G401 (cell line): ENCODE measurements at regions not wholly inside any gene's neighbourhood (a gene's known extent, or its start where the extent isn't known, plus 50 kb on each side); places are given as distances from the start of the nearest gene placed in this dataset.
"Not testable (repeated sequence)": the region's sequence is repeated elsewhere in the genome, so short reads cannot be mapped to it uniquely, and the experiment has no call there.

ENCODE experiments used
- DNase-seq: peaks from one replicate; pipeline ENCODE4 v3.0.0-alpha.2; 2015; ENCODE audit warnings: low spot score
- in situ Hi-C: cut with HindIII; loops from 2 replicates; pipeline ENCODE4 v1.10.0; 2016; ENCODE audit warnings: low sequenced_read_pairs, mixed read lengths

- in situ Hi-C loops = no loop called here
- no peak for DNase-seq
Observed at GRCh38 chr3:168981396-168981795, 682.1 kb downstream of the MECOM start.

DNA sequence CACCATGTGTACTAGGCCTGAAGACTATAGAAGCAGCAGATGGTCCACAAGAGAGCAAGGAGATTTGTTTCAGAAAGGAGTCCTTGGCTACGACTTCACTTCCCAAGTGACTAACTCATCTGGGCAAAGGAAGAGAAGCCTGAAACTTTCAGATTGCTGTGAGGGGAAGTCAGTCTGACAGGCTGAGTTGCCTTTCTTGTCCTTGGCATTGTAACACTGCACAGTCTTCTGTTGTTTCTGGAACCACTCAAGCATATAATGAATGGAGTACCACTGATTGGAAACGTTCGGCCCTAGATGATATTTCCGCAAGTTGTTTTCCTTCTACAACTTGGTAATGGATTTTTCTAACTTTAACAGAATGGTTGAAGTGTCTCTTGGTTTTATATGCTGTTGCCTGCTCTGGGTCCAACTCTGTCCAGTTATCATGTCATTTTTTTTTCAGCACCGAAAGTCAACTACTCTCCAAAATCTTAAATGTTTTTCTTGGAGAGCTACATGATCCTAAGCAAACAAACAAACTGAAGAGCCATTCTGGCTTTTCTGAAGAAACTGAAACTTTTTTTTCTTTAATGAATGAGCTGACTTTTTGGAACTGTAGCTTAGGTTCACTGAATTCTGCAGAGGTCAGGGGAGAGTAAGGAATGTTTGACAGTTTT lies 685.7 kb downstream of the MECOM start:
- DNase-seq = no peak
- in situ Hi-C loops = no loop called here

GRCh38 chr3:168976969-168977368 lies 686.5 kb downstream of the MECOM start:
- in situ Hi-C loops = no loop called here
- no peak for DNase-seq

DNA sequence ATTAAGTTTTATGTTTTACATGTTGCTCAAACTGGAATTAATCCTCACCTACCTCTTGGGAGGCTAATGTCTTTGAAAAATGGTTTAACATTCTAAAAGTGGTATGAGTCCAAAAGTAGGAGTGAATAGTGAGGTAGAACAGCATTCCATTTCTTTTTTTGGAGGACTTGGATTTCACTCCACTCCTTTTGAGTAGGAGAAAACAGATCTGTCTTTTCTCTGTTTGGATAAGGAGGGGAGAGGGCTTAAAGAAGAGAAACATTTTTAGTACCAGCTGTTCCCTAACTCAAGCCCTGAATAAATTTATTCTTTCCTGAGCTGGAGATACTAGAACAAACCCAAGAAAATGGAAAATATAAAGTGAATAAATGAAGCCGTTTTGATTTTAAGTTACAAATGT lies 687.9 kb downstream of the MECOM start:
- in situ Hi-C loops = no loop called here

GRCh38 chr3:168974617-168975403 lies 688.7 kb downstream of the MECOM start:
- no peak for DNase-seq
- in situ Hi-C loops = no loop called here

More for the DNA sequence above, 687.9 kb downstream of the MECOM start:
- no peak for DNase-seq

- in situ Hi-C loops = no loop called here
- DNase-seq = no peak
Observed at GRCh38 chr3:168973897-168974296, 689.6 kb downstream of the MECOM start.

DNA sequence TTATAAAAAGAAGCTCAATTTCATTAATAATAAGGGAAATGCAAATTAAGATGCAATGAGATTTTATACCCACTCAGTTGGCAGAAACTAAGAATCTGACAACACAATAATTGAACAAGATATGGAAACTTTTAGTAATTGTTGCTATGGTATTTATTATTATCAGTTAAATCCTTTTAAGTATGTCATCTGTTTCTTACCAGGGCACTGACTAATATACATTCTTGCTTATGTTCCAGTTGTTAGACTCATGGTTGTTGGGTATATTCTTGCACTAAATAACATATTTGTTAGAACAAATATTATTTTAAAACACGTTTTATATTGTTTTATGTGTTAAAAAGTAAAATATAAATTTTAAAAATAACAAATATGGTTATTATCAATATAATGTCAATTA lies 690.3 kb downstream of the MECOM start:
- in situ Hi-C loops = no loop called here
- DNase-seq = no peak

DNA sequence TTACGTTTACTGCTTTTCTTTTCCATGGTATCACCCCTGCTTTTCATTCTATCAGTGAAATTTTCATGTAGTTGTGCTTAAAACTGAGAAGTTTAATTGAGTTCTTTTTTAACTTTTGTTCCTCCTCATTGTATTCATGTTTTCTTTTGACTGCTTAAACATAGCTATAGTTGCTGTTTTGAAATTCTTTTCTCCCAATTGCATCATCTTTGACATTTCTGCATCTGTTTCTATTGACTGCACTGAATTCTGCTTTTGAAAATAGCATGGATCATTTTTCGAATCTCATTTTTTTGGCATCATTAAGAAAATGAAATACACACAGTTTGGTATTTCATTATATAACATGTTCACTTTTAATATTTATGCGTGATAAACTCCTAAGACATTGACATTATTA lies 694.9 kb downstream of the MECOM start:
- DNase-seq = no peak
- in situ Hi-C loops = no loop called here

GRCh38 chr3:168964736-168965135 lies 698.8 kb downstream of the MECOM start:
- DNase-seq = no peak
- in situ Hi-C loops = no loop called here

GRCh38 chr3:168961271-168961670 lies 702.2 kb downstream of the MECOM start:
- in situ Hi-C loops = no loop called here
- no peak for DNase-seq

GRCh38 chr3:168959731-168960130 lies 703.8 kb downstream of the MECOM start:
- in situ Hi-C loops = no loop called here
- DNase-seq = no peak

GRCh38 chr3:168958466-168958865 lies 705.0 kb downstream of the MECOM start:
- in situ Hi-C loops = no loop called here

DNA sequence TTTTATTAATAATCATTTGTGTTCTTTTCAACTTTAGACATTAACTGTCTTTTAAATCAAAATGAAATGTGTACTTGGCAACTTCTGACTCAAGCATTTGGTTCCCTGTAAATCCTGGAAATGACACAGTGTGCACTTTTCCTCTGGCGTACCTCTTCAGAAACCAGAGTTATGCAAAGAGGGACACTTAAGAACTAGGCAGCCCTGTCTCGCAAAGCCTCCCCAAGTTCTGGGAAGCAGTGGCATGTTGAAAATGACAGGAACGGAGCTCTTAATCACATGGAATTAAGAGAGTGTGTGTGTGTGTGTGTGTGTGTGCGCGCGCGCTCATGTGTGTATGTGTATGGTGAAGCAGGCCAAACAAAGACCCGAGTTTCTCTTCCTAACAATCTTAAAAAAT lies 707.4 kb downstream of the MECOM start:
- no peak for DNase-seq
- in situ Hi-C loops = no loop called here

More at GRCh38 chr3:168958466-168958865, 705.0 kb downstream of the MECOM start:
- DNase-seq = no peak

DNA sequence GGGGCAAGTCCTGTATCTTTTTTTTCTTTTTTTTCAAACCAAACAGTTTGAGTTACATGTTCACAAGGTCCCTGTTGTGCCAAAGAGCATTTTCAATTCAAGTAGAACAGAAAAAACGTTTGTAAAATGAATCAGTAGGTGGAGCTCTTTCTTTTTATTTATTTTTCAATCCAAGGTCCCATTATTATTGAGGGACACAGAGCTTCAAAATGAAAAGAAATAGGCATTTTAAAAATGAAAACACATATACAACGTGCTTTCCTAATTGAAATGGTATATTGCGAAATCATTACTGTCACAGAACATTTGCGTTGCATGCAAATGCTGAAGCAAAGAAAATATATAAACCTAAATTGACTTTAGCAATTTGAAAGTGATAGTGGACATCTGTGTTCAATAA lies 711.0 kb downstream of the MECOM start:
- no peak for DNase-seq
- in situ Hi-C loops = no loop called here

DNA sequence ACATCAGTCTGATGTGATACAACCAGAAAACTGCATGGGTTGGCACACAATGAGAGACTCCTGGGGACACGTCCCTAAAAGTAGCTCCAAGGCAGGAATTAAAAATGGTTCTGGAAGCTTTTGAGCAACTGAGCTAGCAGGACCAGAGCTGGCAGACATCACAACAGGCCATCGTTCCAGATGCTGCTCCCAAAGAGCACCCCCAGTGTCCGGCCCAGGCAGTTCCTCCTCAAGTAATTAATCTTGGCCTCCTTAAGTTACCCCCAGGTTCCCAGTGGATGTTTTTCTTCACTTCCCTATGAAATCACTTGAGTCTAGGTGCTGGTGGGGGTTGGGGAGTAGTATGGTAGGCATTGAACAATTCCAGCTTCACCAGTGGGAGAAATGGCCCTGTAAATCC lies 711.6 kb downstream of the MECOM start:
- in situ Hi-C loops = no loop called here

DNA sequence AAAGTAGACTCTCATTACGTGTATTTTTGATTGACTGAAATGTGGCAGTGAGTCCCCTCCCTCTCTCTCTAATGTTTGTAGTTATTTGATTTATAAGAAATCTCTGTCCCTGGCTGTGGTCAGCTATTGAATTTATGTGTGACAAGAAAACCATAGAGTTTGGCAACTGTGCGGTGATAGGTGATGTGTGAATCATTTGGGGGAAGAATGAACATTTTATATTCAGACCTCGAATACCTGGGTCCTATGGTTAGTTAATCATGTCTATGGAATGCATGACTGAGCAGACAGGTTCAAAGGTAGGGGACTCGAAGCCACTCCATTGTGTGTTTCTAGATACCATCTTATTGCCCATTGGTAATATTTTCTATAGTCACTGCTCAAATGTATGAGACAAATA lies 712.1 kb downstream of the MECOM start:
- in situ Hi-C loops = no loop called here
- DNase-seq = no peak

More for the DNA sequence above, 711.6 kb downstream of the MECOM start:
- no peak for DNase-seq

- in situ Hi-C loops = no loop called here
Observed at GRCh38 chr3:168950622-168951021, 712.9 kb downstream of the MECOM start.

GRCh38 chr3:168939651-168940238 lies 723.8 kb downstream of the MECOM start:
- in situ Hi-C loops = no loop called here
- no peak for DNase-seq

More at GRCh38 chr3:168950622-168951021, 712.9 kb downstream of the MECOM start:
- DNase-seq = no peak

GRCh38 chr3:168933614-168934013 lies 729.9 kb downstream of the MECOM start:
- in situ Hi-C loops = no loop called here
- DNase-seq = no peak

- DNase-seq, in situ Hi-C loops: not testable (repeated sequence)
Observed at GRCh38 chr3:168929997-168930396, 733.5 kb downstream of the MECOM start.
